BJ (cell line): ENCODE measurements at regions not wholly inside any gene's neighbourhood (a gene's known extent, or its start where the extent isn't known, plus 50 kb on each side); places are given as distances from the start of the nearest gene placed in this dataset.

ENCODE experiments used
- CTCF ChIA-PET: fragments of 350-600 bp; formaldehyde crosslinking; extraction: SDS; loops from one replicate; lab custom pipeline; 2021; ENCODE audit warnings: antibody characterized with exemption, inconsistent platforms; lab: Yijun Ruan, JAX
- POLR2A ChIA-PET: fragments of 300-600 bp; sonication (Branson Sonifier 250); formaldehyde crosslinking; extraction: SDS; loops from one replicate; lab custom pipeline; 2021; ENCODE audit warnings: antibody characterized with exemption; lab: Charles Lee
- DNase-seq: peaks from one replicate; pipeline ENCODE4 v3.0.0-alpha.2; 2011; ENCODE audit warnings: low read depth
- H3K27me3 ChIP-seq: 2 replicates; pipeline ENCODE4 v1.6.0; 2011; ENCODE audit warnings: low read length; ENCODE audit not compliant: control insufficient read depth, insufficient read depth
- H3K36me3 ChIP-seq: 2 replicates; pipeline ENCODE4 v1.5.1; 2011; ENCODE audit warnings: low read length; ENCODE audit not compliant: control insufficient read depth, insufficient read depth
- H3K4me3 ChIP-seq: 2 replicates; pipeline ENCODE4 v1.5.1; 2011; ENCODE audit warnings: low read depth, mild to moderate bottlenecking, control low read depth, low read length
- CTCF ChIP-seq: IDR thresholded peaks from 2 replicates; pipeline ENCODE4 v1.5.1; 2011; ENCODE audit warnings: low read depth, mild to moderate bottlenecking, control low read depth, inconsistent platforms, low read length, moderate library complexity; ENCODE audit not compliant: insufficient read depth

- TF ChIP-seq CTCF, result no peak
- Histone ChIP-seq H3K36me3 (no peaks in the 10 kb centered on the region), H3K27me3 (no peaks in the 10 kb centered on the region), H3K4me3 (no peak overlapping the region)
- DNase-seq, result no peak
- ChIA-PET POLR2A (no interaction called here), CTCF (no interaction called here)
Measured at GRCh38 chr14:86513056-86513455, 983.1 kb downstream of the FLRT2 start.

- ChIA-PET CTCF (no interaction called here), POLR2A (no interaction called here)
- DNase-seq, result no peak
- Histone ChIP-seq H3K27me3 (no peaks in the 10 kb centered on the region), H3K36me3 (no peaks in the 10 kb centered on the region), H3K4me3 (no peak overlapping the region)
- TF ChIP-seq CTCF, result no peak
Measured at GRCh38 chr14:86510491-86510890, 980.5 kb downstream of the FLRT2 start.

GRCh38 chr14:86505808-86506207 lies 975.9 kb downstream of the FLRT2 start:
- POLR2A ChIA-PET, result no interaction called here
- Histone ChIP-seq H3K4me3 (no peak overlapping the region), H3K36me3 (no peaks in the 10 kb centered on the region), H3K27me3 (no peaks in the 10 kb centered on the region)
- TF ChIP-seq CTCF, result no peak
- CTCF ChIA-PET, result no interaction called here
- no peak for DNase-seq

GRCh38 chr14:86501611-86502010 lies 971.7 kb downstream of the FLRT2 start:
- TF ChIP-seq CTCF, result no peak
- Histone ChIP-seq H3K4me3 (no peak overlapping the region), H3K27me3 (no peaks in the 10 kb centered on the region), H3K36me3 (no peaks in the 10 kb centered on the region)
- DNase-seq, result no peak
- ChIA-PET CTCF (no interaction called here), POLR2A (no interaction called here)

- H3K36me3 ChIP-seq, result no peaks in the 10 kb centered on the region
- no peak for TF ChIP-seq CTCF
- DNase-seq, result no peak
- H3K4me3 ChIP-seq, result no peak overlapping the region
- ChIA-PET CTCF (no interaction called here), POLR2A (no interaction called here)
- H3K27me3 ChIP-seq, result no peaks in the 10 kb centered on the region
Measured at GRCh38 chr14:86491743-86492142, 961.8 kb downstream of the FLRT2 start.
